Psoas muscle (tissue), 7 donors: ENCODE measurements at regions not wholly inside any gene's neighbourhood (a gene's known extent, or its start where the extent isn't known, plus 50 kb on each side); places are given as distances from the start of the nearest gene placed in this dataset.

Experiments used
- ATAC-seq, 4 donors: fragments of 200-7000 bp; cut with Tn5 transposase; one replicate each; pipeline ENCODE4 v1.9.1; 2020; ENCODE audit warnings: moderate library complexity in 3 of 4, mild to moderate bottlenecking in 2 of 4
- DNase-seq, 2 donors: peaks; one replicate each; pipeline ENCODE4 v3.0.0-alpha.2; 2020
- H3K27ac ChIP-seq: fragments of 200-600 bp; one replicate; pipeline ENCODE4 v1.8.0; 2022
- H3K27me3 ChIP-seq, 3 donors: fragments of 200-600 bp in 1 of 3; one replicate each; pipeline versions ENCODE4 v1.6.1 to v1.8.0; 2013 to 2022; ENCODE audit warnings: low read length in 2 of 3, mild to moderate bottlenecking in 2 of 3, moderate library complexity in 1 of 3; ENCODE audit not compliant: insufficient read depth in 3 of 3
- H3K36me3 ChIP-seq, 2 donors: fragments of 200-600 bp in 1 of 2; one replicate each; pipeline versions ENCODE4 v1.6.1 to v1.8.0; 2013 to 2022; ENCODE audit warnings: low read depth in 1 of 2, mild to moderate bottlenecking in 1 of 2, moderate library complexity in 1 of 2; ENCODE audit not compliant: insufficient read depth in 1 of 2
- H3K4me1 ChIP-seq: fragments of 200-600 bp; one replicate; pipeline ENCODE4 v1.8.0; 2022
- H3K4me3 ChIP-seq: fragments of 200-600 bp; one replicate; pipeline ENCODE4 v1.8.0; 2022; ENCODE audit warnings: mild to moderate bottlenecking
- H3K9me3 ChIP-seq: fragments of 200-600 bp; one replicate; pipeline ENCODE4 v1.8.0; 2022
- WGBS, 3 donors: extraction: QIAGEN DNeasy Blood & Tissue Kit; methylation state at CpG; one replicate each; pipeline versions ENCODE4 v1.1.6 to v1.1.7; 2013; 5-methylcytosine and 5-hydroxymethylcytosine counted together
- intact Hi-C, 2 donors: fragments of 100-400 bp; cut with DNase I; formaldehyde crosslinking; loops; one replicate each; pipeline versions ENCODE4 v1.11.0 to v1.14.2; 2022
- TF ChIP-seq, protein P1 (sequence below): fragments of 200-600 bp; IDR thresholded peaks from one replicate; pipeline ENCODE4 v1.8.0; 2022; ENCODE audit warnings: antibody characterized with exemption
- donor health status: healthy with polysubstance abuse.
- donor health status: DM: no; HTN: no; CAD: no; lungs with moderate emphysema.
- donor health status: Bipolar disorder and iron deficiency.
- donor health status: healthy.
- donor health status: DM: yes; HTN: yes; CAD: no.
- donor health status: DM: no; HTN: no; CAD: no.
- donor health status: DM: yes; HTN: yes; CAD: no.

DNA sequence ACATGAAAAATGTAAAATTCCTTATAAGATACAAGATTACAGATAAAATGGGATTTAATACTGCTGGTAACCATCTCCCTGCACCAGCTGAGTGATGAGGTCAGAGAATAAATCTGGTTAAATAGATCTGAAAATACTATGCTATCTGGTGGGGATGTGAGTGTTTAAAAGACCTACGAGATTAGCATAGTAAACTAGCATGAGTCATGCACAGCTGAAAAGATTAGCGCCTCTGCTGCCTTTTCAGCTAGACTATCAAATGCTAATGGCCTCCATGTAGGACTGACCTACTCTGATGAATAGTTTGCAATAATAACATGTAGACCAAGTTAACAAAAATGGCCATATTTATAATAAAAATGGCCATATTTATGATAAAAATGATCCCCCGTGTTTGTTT, 553.3 kb downstream of the C6orf118 start:
- H3K36me3 ChIP-seq, result no peaks in the 10 kb centered on the region
- intact Hi-C loops, result no loop called here
- no peak for ATAC-seq
- WGBS, 3 donors, result 64 to 68% (median 65%) methylated on average over 3 of the region's 3 CpGs
- no peaks in the 10 kb centered on the region for H3K4me1 ChIP-seq
- H3K9me3 ChIP-seq, result no peaks in the 10 kb centered on the region
- TF ChIP-seq, protein P1, sequence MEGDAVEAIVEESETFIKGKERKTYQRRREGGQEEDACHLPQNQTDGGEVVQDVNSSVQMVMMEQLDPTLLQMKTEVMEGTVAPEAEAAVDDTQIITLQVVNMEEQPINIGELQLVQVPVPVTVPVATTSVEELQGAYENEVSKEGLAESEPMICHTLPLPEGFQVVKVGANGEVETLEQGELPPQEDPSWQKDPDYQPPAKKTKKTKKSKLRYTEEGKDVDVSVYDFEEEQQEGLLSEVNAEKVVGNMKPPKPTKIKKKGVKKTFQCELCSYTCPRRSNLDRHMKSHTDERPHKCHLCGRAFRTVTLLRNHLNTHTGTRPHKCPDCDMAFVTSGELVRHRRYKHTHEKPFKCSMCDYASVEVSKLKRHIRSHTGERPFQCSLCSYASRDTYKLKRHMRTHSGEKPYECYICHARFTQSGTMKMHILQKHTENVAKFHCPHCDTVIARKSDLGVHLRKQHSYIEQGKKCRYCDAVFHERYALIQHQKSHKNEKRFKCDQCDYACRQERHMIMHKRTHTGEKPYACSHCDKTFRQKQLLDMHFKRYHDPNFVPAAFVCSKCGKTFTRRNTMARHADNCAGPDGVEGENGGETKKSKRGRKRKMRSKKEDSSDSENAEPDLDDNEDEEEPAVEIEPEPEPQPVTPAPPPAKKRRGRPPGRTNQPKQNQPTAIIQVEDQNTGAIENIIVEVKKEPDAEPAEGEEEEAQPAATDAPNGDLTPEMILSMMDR, result no peak
- DNase-seq, result no peak
- no peak overlapping the region for H3K27ac ChIP-seq
- no peak overlapping the region for H3K4me3 ChIP-seq
- no peaks in the 10 kb centered on the region for H3K27me3 ChIP-seq

DNA sequence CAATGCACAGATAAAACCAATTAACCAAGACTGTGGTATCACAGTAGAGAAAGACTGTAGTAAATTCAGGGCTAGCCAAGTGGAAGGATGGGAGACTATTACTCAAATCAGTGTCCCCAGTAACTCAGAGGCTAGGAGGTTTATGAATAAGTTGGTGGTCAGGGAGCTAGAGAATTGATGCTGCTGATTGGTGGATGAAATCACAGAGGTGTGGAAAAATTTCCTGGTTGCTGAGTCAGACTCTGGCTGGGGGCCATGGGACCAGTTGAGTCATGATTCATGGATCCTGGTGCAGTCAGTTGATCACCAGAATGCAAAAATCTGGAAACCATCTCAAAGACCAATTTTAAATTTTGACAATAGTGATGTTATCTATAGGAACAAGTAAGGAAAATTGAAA, 555.9 kb downstream of the C6orf118 start:
- no peak overlapping the region for H3K4me3 ChIP-seq

DNA sequence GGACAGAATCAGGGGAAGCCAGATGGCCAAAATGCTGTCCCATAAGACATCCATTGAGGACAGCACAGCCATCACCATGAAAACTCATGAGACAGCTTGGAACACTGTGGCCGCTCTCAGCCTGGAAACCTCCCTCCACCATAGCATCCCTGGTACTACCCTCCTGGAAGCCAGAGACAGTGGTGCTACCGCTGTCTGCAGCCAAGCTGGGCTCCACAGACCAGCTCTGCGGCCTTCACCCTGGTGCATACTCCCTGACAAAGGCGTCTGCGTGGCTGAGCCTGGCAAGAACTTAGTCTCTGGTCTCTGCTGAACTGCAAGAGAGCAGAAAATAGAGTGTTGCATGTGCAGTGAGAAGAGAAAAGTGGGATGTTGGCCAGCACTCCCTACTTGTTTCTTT, 558.0 kb downstream of the C6orf118 start:
- H3K4me3 ChIP-seq, result no peak overlapping the region
- ATAC-seq, result no peak
- DNase-seq, result no peak
- H3K27ac ChIP-seq, result no peak overlapping the region
- H3K9me3 ChIP-seq, result no peaks in the 10 kb centered on the region
- no peaks in the 10 kb centered on the region for H3K4me1 ChIP-seq
- intact Hi-C loops, result no loop called here
- H3K27me3 ChIP-seq, result no peaks in the 10 kb centered on the region
- 84 to 90% (median 88%) methylated on average over 5 of the region's 5 CpGs for WGBS, 3 donors
- TF ChIP-seq, protein P1, result no peak
- no peaks in the 10 kb centered on the region for H3K36me3 ChIP-seq

More for the DNA sequence above, 555.9 kb downstream of the C6orf118 start:
- no peaks in the 10 kb centered on the region for H3K9me3 ChIP-seq
- DNase-seq, result no peak
- intact Hi-C loops, result no loop called here
- TF ChIP-seq, protein P1, result no peak
- H3K27ac ChIP-seq, result no peak overlapping the region
- H3K27me3 ChIP-seq, result no peaks in the 10 kb centered on the region
- H3K4me1 ChIP-seq, result no peaks in the 10 kb centered on the region
- no peaks in the 10 kb centered on the region for H3K36me3 ChIP-seq
- ATAC-seq, result no peak

DNA sequence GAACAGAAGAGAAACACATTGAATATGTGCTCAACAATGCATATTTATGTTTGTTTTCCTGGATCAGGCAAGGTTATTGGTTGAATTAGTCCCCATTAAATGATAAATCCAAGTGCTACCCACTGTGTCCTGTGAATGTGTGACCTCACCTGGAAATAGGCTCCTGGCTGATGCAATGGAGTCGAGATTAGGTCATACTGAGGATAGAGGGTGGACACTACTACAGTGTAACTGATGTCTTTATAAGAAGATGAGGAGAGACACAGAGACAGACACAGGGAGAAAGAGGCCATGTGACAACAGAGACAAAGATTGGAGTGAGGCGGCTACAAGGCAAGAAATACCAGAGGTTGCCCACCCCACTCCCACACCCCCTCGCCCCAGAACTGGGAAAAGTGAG, 559.3 kb downstream of the C6orf118 start:
- WGBS, 3 donors, result 83 to 86% (median 84%) methylated on average over 3 of the region's 3 CpGs
- intact Hi-C loops, result no loop called here
- no peak for ATAC-seq

More for the DNA sequence above, 559.3 kb downstream of the C6orf118 start:
- H3K27ac ChIP-seq, result no peak overlapping the region
- no peaks in the 10 kb centered on the region for H3K4me1 ChIP-seq
- H3K9me3 ChIP-seq, result no peaks in the 10 kb centered on the region
- no peak for DNase-seq
- no peak overlapping the region for H3K4me3 ChIP-seq
- TF ChIP-seq, protein P1, result no peak
- H3K27me3 ChIP-seq, result no peaks in the 10 kb centered on the region
- no peaks in the 10 kb centered on the region for H3K36me3 ChIP-seq
